Neural cell (in vitro differentiated cells): ENCODE measurements at regions not wholly inside any gene's neighbourhood (a gene's known extent, or its start where the extent isn't known, plus 50 kb on each side); places are given as distances from the start of the nearest gene placed in this dataset.

ENCODE experiments used
- H2AFZ ChIP-seq: fragments of 200-600, 300-800 bp; sonication (generic), shearing (Covaris generic); 2 replicates; pipeline ENCODE4 v1.6.0; 2014; ENCODE audit warnings: low read depth, mild to moderate bottlenecking, antibody characterized with exemption, low read length, moderate library complexity
- H3F3A ChIP-seq: fragments of 200-600 bp; shearing (Covaris generic); 2 replicates; pipeline ENCODE4 v1.6.1; 2016; ENCODE audit warnings: mild to moderate bottlenecking, moderate library complexity, mixed read lengths, antibody characterized with exemption, low read length; ENCODE audit not compliant: insufficient read depth, poor library complexity, severe bottlenecking
- H3K27ac ChIP-seq: fragments of 200-600, 300-800 bp; sonication (generic), shearing (Covaris generic); 2 replicates; pipeline ENCODE4 v1.5.1; 2014; ENCODE audit warnings: mild to moderate bottlenecking, low read length, moderate library complexity
- H3K27me3 ChIP-seq: fragments of 300-800, 200-600 bp; sonication (generic), shearing (Covaris generic); 2 replicates; pipeline ENCODE4 v1.6.0; 2014; ENCODE audit warnings: mild to moderate bottlenecking, low read depth, low read length, moderate library complexity; ENCODE audit not compliant: insufficient read depth
- H3K36me3 ChIP-seq: fragments of 300-800, 200-600 bp; sonication (generic), shearing (Covaris generic); 2 replicates; pipeline ENCODE4 v1.5.1; 2014; ENCODE audit warnings: mild to moderate bottlenecking, antibody characterized with exemption, low read length, moderate library complexity; ENCODE audit not compliant: insufficient read depth
- H3K4me2 ChIP-seq: fragments of 300-800, 200-600 bp; sonication (generic), shearing (Covaris generic); 2 replicates; pipeline ENCODE4 v1.6.0; 2014; ENCODE audit warnings: mild to moderate bottlenecking, low read length
- H3K4me3 ChIP-seq: fragments of 300-800, 200-600 bp; sonication (generic), shearing (Covaris generic); 2 replicates; pipeline ENCODE4 v1.5.1; 2014; ENCODE audit warnings: mild to moderate bottlenecking, low read length, moderate library complexity
- H3K79me2 ChIP-seq: fragments of 200-600 bp; shearing (Covaris generic); replicated peaks from 2 replicates; pipeline ENCODE4 v1.6.0; 2014; ENCODE audit warnings: mild to moderate bottlenecking, low read length, moderate library complexity; ENCODE audit not compliant: insufficient read depth
- H3K9ac ChIP-seq: fragments of 300-800, 200-600 bp; sonication (generic), shearing (Covaris generic); 2 replicates; pipeline ENCODE4 v1.6.1; 2016; ENCODE audit warnings: mild to moderate bottlenecking, low read length, mixed read lengths
- H3K9me2 ChIP-seq: fragments of 200-600 bp; shearing (Covaris generic); 2 replicates; pipeline ENCODE4 v1.6.1; 2016; ENCODE audit warnings: mild to moderate bottlenecking, low read length, mixed read lengths; ENCODE audit not compliant: insufficient read depth
- H3K9me3 ChIP-seq: fragments of 200-600, 300-800 bp; sonication (generic), shearing (Covaris generic); 2 replicates; pipeline ENCODE4 v1.6.1; 2016; ENCODE audit warnings: mild to moderate bottlenecking, mixed run types, low read length, moderate library complexity, mixed read lengths
- H4K20me1 ChIP-seq: fragments of 200-600 bp; shearing (Covaris generic); 2 replicates; pipeline ENCODE4 v1.6.1; 2016; ENCODE audit warnings: mild to moderate bottlenecking, mixed run types; ENCODE audit not compliant: insufficient read depth
- EP300 ChIP-seq: fragments of 450-650 bp; conservative IDR thresholded peaks from 2 replicates; pipeline ENCODE4 v1.6.1; 2014; ENCODE audit warnings: antibody characterized with exemption, mild to moderate bottlenecking, moderate library complexity; ENCODE audit not compliant: poor library complexity, severe bottlenecking
- EZH2 ChIP-seq: fragments of 200-600, 300-800 bp; shearing (Covaris generic), sonication (generic); IDR thresholded peaks from 2 replicates; pipeline ENCODE4 v1.6.1; 2014; ENCODE audit warnings: antibody characterized with exemption, low read length, borderline replicate concordance, mild to moderate bottlenecking; ENCODE audit not compliant: insufficient read depth, poor library complexity, severe bottlenecking
- MXI1 ChIP-seq: fragments of 450-650 bp; conservative IDR thresholded peaks from 2 replicates; pipeline ENCODE4 v1.6.1; 2014; ENCODE audit warnings: antibody characterized with exemption, mild to moderate bottlenecking; ENCODE audit not compliant: poor library complexity, severe bottlenecking
- POLR2AphosphoS5 ChIP-seq: IDR thresholded peaks from 2 replicates; pipeline ENCODE4 v1.6.1; 2012
- RAD21 ChIP-seq: fragments of 450-650 bp; conservative IDR thresholded peaks from 2 replicates; pipeline ENCODE4 v1.6.1; 2014; ENCODE audit warnings: antibody characterized with exemption, mild to moderate bottlenecking, moderate library complexity
- SMC3 ChIP-seq: fragments of 450-650 bp; conservative IDR thresholded peaks from 2 replicates; pipeline ENCODE4 v1.6.1; 2014; ENCODE audit warnings: antibody characterized with exemption, mild to moderate bottlenecking, moderate library complexity; ENCODE audit not compliant: poor library complexity
- TAF1 ChIP-seq: IDR thresholded peaks from 2 replicates; pipeline ENCODE4 v1.6.1; 2012; ENCODE audit warnings: low read depth
- TF ChIP-seq, protein P1 (sequence below): IDR thresholded peaks from 2 replicates; pipeline ENCODE4 v1.6.1; 2012; ENCODE audit warnings: borderline replicate concordance
- TF ChIP-seq, protein P2 (sequence below): fragments of 450-650 bp; IDR thresholded peaks from 2 replicates; pipeline ENCODE4 v1.5.1; 2014; ENCODE audit warnings: antibody characterized with exemption, mild to moderate bottlenecking, moderate library complexity; ENCODE audit not compliant: poor library complexity, severe bottlenecking

- H3K9ac ChIP-seq: no peak overlapping the region
- H3K9me3 ChIP-seq: no peaks in the 10 kb centered on the region
- no peaks in the 10 kb centered on the region for H4K20me1 ChIP-seq
- H3K27ac ChIP-seq: no peak overlapping the region
- H3K4me2 ChIP-seq: no peak overlapping the region
- TF ChIP-seq TAF1 (no peak), RAD21 (peak; percentile 62), EP300 (no peak), SMC3 (peak; percentile 65), POLR2AphosphoS5 (no peak), MXI1 (no peak), EZH2 (no peak)
- TF ChIP-seq, protein P1, sequence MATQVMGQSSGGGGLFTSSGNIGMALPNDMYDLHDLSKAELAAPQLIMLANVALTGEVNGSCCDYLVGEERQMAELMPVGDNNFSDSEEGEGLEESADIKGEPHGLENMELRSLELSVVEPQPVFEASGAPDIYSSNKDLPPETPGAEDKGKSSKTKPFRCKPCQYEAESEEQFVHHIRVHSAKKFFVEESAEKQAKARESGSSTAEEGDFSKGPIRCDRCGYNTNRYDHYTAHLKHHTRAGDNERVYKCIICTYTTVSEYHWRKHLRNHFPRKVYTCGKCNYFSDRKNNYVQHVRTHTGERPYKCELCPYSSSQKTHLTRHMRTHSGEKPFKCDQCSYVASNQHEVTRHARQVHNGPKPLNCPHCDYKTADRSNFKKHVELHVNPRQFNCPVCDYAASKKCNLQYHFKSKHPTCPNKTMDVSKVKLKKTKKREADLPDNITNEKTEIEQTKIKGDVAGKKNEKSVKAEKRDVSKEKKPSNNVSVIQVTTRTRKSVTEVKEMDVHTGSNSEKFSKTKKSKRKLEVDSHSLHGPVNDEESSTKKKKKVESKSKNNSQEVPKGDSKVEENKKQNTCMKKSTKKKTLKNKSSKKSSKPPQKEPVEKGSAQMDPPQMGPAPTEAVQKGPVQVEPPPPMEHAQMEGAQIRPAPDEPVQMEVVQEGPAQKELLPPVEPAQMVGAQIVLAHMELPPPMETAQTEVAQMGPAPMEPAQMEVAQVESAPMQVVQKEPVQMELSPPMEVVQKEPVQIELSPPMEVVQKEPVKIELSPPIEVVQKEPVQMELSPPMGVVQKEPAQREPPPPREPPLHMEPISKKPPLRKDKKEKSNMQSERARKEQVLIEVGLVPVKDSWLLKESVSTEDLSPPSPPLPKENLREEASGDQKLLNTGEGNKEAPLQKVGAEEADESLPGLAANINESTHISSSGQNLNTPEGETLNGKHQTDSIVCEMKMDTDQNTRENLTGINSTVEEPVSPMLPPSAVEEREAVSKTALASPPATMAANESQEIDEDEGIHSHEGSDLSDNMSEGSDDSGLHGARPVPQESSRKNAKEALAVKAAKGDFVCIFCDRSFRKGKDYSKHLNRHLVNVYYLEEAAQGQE: no peak
- TF ChIP-seq, protein P2, sequence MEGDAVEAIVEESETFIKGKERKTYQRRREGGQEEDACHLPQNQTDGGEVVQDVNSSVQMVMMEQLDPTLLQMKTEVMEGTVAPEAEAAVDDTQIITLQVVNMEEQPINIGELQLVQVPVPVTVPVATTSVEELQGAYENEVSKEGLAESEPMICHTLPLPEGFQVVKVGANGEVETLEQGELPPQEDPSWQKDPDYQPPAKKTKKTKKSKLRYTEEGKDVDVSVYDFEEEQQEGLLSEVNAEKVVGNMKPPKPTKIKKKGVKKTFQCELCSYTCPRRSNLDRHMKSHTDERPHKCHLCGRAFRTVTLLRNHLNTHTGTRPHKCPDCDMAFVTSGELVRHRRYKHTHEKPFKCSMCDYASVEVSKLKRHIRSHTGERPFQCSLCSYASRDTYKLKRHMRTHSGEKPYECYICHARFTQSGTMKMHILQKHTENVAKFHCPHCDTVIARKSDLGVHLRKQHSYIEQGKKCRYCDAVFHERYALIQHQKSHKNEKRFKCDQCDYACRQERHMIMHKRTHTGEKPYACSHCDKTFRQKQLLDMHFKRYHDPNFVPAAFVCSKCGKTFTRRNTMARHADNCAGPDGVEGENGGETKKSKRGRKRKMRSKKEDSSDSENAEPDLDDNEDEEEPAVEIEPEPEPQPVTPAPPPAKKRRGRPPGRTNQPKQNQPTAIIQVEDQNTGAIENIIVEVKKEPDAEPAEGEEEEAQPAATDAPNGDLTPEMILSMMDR: peak; percentile 67
- H3K36me3 ChIP-seq: no peaks in the 10 kb centered on the region
- no peaks in the 10 kb centered on the region for H3F3A ChIP-seq
- H3K9me2 ChIP-seq: no peaks in the 10 kb centered on the region
- H3K4me3 ChIP-seq: no peak overlapping the region
- no peaks in the 10 kb centered on the region for H3K79me2 ChIP-seq
- H2AFZ ChIP-seq: no peak overlapping the region
- no peaks in the 10 kb centered on the region for H3K27me3 ChIP-seq
These were observed 75.4 kb upstream of the PWP1 start for GRCh38 chr12:107610021-107610859.

GRCh38 chr12:107612508-107612907, 73.1 kb upstream of the PWP1 start:
- Histone ChIP-seq H3F3A (no peaks in the 10 kb centered on the region), H3K27me3 (no peaks in the 10 kb centered on the region)

More at GRCh38 chr12:107612508-107612907, 73.1 kb upstream of the PWP1 start:
- Histone ChIP-seq H3K79me2 (no peaks in the 10 kb centered on the region), H3K4me3 (no peak overlapping the region), H3K9me2 (no peaks in the 10 kb centered on the region), H2AFZ (no peak overlapping the region), H3K9ac (no peak overlapping the region), H3K27ac (no peak overlapping the region), H3K9me3 (no peaks in the 10 kb centered on the region), H4K20me1 (no peaks in the 10 kb centered on the region), H3K4me2 (no peak overlapping the region), H3K36me3 (no peaks in the 10 kb centered on the region)
- TF ChIP-seq SMC3 (no peak), EZH2 (no peak), TAF1 (no peak), EP300 (no peak), RAD21 (no peak), MXI1 (no peak)
- TF ChIP-seq, protein P1: no peak
